NCI-H345 treated with DMSO at 0.1 percent for 48 hours (cell line): ENCODE measurements at regions not wholly inside any gene's neighbourhood (a gene's known extent, or its start where the extent isn't known, plus 50 kb on each side); places are given as distances from the start of the nearest gene placed in this dataset.

Experiments used
- DNase-seq: peaks from one replicate; lab custom pipeline; 2025; ENCODE audit not compliant: unreplicated experiment; lab: John Stamatoyannopoulos, UW

DNA sequence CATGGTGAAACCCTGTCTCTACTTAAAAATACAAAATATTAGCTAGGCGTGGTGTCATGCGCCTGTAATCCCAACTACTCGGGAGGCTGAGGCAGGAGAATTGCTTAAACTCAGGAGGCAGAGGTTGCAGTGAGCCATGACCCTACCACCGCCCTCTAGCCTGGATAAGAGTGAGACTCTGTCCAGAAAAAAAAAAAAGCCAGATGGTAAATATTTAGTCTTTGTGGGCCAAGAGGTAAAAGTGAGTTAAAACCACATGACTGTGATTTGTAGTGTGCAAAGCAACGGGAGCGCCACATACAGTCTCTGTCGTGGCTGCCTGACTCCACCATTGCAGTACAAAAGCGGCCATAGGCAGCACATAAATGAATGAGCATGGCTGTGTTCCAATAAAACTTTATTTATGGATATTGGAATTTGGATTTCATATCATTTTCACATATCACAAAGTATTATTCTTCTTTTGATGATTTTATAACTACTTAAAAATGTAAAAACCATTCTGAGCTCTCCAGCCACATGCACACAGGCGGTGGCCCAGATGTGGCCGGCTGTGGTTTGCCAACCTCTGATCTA is 51.8 kb upstream of the CASZ1 start:
- no peak for DNase-seq

DNA sequence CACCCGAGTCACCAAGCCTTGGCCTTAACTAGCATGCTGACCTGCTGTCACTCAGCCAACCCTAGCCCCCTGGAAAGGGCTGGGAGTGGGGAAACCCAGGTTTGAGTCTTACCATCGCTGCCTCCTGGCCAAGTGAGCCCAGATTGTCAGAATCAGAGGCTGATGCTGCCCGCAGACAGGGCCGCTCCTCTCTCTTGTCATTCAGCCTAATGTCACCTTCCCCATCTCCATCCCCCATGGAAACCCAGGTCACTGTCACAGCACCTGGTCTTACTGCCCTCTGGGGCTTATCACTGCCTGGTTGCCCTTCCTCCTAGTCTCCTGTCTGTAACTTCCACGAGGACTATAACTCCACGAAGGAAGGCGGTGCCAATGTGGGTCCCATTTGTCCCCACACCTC is 53.6 kb upstream of the CASZ1 start:
- DNase-seq = no peak

DNA sequence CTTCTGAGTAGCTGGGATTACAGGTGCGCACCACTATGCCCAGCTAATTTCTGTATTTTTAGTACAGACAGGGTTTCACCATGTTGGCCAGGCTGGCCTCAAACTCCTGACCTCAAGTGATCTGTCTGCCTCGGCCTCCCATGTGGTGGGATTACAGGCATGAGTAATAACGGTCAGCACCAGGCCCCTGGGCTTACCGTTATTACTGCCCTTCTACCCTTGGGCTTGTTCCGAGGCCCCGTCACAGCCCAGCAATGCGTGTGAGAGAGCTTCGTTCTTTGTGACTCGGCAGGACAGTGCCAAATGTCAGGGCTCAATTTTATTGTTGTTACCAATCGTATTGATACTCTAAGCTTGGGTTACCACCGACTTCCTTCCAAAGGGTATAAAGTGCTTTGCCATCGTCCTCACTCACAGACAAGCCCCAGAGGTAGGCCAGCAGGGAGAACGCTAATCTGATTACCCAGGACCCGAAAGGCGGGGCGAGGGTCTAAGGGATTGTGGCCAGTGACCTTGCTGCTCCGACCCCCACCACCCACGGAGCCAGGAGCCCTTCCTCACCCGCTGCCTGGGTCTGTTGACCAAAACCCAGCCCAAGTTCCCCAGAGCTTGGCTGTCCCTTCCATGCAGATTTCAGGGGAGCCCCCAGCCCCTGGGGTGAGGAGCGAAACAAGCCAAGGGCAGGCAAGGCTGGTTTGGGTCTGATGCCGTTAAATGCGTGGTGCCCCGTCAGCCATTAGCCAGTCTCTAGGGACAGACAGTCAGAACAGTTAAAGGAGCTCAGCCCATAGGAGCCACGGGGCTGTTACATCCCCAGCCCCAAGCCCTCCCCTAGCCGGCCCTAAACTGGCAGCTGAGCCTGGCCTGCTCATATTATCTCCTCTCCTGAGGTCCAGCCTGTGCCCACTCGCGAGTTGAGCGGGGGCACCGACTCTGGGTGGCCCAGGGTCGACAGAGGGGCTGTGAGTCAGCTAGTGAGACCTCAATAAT is 54.9 kb upstream of the CASZ1 start:
- no peak for DNase-seq

DNA sequence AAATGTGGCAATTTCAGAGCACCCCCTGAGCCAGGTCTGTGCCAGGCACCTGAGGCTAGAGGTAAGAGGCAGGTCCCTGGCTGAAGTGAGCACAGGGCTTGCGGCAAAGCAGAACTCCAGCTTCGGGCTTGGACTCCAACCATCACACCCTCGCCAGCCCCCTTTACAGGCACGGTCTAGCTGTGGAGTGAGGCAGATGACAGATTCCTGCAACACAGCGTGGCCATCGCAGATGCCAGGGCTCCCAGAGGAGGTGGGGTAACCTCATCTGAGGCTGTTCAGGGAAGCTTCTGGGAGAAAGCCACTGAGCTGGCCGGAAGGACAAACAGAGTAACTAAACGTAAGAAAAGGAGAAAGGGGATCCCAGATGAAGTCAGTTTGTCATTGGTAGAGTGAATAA is 55.6 kb upstream of the CASZ1 start:
- no peak for DNase-seq

DNA sequence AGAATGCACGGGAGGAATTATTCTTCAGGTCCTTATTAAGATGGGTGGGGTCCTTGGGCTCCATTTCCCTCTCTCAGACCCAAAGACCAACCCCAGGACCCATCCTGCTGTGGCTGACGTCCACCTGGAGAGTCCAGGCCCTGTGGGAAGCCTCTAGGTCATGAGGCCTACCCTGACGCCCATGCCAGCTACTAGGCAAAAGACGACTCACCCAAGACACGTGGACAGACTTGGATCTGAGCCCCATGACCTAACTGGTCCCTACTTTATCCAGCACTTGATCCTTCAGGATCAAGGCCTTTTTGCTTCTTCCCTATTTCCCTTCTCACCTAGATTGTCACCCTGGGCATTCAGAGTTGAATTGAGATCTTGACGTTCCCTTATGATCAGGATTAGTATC is 56.0 kb upstream of the CASZ1 start:
- no peak for DNase-seq

DNA sequence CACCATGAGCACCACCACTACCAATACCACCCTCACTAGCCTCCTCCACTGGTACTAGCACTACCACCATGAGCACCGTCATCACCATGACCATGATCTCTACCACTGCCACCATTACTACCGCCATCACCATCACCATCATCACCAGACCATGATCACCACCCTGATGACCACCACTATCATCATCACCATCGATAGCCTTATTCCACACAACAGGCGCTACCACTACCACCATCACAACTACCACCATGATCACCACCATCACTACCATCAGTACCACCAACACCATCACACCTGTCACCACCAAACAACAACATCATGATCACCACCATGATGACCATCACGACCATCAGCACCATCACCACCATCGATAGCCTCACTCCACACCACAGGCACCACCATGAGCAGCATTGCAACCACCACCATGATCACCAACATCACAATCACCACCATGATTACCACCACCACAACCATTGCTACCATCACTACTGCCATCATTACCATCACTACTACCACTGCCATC is 56.6 kb upstream of the CASZ1 start:
- DNase-seq = no peak

DNA sequence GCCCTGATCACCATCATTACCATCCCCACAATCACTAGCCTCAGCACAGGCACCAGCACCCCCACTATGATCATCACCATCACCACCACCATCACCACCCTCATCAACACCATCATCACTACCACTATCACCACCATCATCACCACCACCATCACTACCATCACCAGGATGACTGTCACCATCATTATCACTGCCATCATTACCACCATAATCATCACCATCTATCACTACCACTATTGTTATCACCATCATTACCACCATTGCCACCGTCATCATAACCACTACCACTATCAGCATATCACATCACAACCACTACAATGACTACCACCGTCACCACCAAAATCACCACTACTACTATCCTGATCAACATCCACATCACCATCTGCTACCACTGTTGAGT is 57.3 kb upstream of the CASZ1 start:
- no peak for DNase-seq

DNA sequence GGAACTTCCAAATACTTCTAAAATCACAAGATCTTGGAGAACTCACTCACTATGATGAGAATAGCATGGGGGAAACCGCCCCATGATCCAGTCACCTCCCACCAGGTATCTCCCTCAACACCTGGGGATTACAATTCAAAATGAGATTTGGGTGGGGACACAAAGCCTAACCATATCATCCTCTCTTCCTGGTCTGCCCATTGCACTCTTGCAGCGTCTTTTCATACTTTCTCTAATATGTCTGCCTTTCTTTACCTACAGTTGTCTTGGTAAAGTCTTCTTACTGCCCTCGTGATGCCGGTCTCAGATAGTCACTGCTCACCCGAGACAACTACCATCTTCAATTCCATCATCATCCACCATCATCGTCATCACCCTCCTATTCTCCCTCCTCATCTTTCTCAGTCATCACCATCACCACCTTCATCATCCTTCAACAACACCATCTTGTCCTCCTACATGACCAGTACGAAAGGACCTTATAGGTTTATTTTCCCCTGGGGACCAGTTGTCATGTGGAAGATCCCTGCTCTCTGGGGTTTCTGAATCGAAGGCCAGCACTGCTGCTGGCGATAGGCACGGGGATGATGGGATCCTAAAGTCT is 58.5 kb upstream of the CASZ1 start:
- no peak for DNase-seq

DNA sequence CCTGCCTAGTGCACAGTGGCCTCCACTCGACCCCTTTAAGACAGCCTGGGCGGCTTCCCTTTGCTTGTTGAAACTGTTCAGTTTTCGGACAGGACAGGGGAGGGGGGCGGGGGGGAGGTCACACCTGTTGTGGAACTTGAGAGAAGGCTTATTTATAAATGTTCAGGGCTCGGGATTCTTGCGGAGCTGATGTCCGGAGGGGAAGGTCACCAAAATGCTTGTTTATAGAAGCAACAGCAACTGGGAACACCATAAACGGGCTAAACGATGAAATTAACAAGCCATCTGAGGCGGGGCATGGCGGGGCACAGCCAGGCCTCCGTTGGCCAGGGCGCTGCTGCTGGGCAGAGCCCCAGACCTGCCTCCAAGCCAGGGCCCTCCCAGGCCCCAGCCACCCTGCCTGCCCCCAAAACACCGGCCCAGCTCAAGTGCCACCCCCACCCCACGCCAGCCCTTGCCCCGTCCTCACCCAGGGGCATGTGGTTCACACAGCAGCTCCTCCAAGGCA is 59.8 kb upstream of the CASZ1 start:
- DNase-seq = no peak

DNA sequence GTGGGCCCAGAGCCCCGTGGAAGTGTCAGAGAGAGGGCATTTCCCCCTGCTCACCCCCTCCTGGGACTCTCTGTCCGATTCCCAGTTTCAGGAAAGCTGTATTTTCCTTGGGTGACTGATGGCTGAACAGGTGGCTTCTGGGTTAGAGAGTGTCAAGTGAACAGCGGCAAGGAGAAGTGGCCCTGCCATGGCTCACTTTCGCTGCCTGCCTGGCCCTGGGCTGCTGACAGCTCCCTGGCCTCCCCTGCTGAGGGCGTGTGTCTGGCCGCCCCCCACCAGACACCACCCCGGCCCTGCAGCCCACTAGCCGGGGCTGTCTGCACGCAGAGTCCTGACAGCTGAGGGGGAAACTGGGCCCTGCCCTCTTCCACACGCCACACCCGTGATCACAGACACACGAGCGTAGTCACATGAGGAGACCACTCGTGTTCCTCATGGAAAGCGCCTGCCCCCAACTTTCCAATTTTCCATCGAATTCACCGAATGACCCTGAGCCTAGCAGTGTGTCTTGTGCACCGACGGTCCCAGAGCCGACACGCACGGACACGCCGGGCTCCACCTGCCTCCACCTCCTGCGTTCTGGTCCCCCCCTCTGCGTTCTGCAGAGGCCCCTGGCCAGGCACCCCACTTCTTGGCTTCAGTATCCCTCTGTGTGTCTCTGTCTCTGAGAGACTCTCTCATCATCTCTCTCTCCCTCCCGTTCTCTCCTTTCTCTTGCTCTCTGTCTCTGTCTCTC is 60.6 kb upstream of the CASZ1 start:
- no peak for DNase-seq

DNA sequence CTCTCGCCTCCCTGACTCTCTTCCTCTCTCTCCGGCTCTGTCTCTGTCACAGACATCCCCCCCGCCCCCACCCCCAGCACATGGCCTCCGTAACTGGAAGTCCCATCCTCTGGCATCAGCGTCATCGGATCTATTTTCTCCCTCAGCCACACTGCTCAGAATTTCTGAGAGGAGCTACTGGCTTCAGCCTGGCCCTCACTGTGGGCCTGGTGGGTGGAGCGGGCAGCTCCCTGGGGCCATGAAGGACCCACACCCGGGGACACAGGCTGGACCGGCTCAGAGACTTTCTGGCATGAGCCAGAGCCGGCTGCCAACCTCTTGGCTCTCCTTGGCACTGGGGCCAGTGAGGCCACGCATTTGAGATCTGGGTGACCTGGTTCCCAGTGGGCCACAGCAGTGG is 61.2 kb upstream of the CASZ1 start:
- DNase-seq = no peak

DNA sequence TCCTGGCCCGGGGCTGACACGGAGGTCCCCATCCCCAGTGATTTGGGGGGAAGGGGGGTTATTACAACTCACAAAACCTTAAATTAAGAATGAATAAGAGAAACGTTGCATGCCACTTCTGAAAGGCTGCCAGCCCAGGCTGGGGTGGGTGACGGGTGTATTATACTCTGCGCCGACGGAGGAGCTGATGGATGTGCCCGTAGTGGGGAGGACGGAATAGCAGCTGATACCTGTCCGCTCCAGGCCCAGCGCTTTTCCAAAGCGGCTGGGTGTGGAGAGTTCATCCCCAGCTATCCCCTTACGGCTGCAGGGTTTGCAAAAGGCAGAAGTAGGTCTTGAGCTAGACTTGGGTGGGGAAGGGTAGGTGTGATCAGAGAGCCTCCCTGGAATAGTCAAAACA is 63.8 kb upstream of the CASZ1 start:
- DNase-seq = no peak

DNA sequence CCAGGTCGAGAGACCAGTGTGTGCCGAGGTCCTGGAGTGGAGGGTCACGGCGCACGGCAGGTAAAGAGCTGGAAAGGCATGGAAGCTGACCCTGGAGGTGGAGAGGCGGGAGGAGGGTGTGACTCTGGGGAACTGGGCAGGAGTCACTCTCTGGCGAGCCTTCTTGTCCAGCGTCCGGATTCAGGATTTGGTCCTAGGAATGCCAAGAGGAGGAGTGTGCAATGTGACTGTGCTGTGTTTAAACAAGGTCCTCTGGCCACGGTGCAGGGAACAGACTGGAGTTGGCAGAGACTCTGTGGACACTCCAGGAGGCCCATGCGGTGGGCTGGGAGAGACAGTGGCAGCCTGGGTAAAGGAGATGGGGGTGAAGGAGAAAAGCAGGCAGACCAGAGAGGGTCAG is 64.2 kb upstream of the CASZ1 start:
- DNase-seq = no peak

DNA sequence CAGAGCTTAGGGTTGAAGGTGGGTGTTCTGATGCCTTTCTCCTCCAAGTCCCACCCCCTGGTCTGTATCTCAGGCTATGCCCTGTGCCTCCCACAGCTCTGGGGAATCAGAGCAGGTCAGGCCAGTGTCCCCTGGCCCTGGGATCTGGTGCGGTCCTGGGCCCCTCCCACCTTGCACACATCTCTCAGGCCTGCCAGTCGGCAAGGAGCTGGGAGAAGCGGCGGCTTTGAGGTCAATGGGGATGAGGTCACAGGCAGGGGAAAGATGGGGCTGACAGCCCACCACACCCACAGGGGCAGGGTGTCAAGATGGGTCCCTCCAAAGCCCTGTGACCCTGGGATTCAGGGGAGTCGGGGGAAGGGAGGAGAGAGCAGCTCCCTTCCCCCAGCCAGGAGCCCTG is 65.4 kb upstream of the CASZ1 start:
- DNase-seq = no peak

DNA sequence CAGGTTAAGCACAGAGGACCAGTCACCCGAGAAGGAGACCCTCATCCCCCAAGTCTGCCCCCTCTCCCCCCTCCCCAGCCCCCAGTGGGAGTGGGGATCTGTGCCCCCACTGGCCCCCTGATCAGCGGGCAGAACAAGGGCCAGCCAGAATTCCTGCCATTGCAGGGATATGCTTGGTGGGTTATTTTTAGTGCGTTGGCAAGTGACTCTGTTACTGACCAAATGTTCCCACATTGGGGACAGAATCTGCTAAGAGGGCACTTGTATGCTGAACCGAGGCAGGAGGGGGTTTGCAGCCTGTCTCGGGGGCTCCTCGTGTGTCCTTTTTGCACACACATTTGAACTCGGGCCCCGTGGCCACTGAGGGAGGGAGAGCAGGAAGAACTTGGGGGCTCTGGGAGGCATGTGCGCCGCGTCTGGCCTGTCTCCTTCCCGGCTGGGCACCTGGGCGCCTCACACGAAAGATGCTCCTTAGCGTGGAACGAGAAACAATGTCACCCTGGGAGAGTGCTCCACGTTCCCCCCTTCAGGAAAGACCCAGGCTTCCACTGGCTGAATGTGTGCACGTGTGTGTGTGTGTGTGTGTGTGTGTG is 66.4 kb upstream of the CASZ1 start:
- no peak for DNase-seq

DNA sequence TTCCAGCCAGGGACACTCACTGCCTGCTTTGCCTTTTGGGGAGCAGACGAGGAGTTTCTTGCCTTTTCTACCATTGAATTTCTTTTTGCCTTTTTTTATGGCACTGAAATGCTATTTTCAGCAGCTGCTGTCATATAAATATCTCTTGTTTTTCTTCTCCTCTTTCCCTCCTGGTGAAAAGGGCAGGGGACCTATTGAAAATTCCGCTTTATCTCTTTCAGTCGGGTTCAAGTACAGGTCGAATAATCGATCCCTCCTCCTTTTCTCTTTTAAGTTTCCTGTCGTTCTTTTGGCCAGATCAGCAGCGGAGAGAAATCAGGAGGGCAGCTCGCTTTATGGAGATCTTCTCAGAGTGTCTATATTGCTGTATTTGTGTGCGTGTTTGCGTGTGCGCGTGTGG is 67.4 kb upstream of the CASZ1 start:
- DNase-seq = no peak

DNA sequence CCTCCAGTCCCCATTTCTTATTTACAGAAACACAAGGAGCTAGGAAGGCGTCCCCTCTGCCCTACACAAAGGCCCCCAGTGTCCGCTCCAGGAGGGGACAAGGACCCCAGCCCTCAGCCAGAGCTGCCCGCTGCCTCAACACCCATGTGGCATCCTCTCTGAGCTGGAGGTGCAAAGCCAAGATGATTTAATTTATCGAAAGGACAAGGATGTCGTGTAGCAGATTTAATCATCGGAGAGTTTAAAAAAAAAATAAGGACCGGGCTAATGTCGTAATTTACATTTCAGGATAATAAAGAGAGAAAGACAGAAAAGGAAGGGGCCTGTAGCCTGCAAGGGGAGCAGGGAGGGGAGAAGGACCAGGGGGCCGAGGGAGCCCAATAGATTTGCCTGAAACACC is 68.3 kb upstream of the CASZ1 start:
- no peak for DNase-seq

DNA sequence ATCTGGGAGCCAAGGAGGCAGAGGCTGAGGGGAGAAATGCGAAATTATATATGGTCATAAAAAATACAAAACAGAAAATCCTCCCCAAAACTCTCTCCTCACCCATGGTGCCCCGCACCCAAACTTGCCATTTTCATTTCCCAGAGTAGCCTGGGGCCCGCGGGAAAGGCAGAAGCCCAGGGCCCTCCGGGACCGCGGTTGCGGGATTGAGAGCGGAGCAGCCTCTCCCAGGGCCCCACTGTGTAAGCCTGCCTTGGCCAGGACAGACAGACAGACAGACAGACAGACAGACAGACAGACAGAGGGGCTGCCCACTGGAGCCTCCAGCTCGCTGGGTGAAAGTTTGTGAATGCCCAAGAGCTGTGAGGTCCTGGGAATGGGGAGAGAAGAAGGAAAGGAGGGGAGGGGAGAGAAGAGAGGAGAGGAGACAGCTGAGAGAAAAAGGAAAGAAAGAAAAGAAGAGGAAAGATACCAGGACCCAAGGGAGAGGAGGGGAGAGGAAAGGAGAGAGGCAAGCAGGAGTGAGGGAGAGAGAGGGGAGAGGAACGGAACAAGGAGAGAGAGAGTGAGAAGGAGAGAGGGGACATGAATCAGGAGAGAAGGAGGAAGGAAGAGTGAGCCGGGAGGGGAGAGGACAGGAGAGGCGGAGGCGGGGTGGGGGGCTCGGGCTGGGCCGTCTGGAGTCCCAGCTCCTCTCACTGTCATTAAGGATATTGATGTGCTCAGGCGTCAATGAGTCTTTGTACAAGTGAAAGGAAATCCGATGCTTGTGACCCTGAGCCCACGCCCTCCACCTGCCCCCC is 69.3 kb upstream of the CASZ1 start:
- DNase-seq = no peak

DNA sequence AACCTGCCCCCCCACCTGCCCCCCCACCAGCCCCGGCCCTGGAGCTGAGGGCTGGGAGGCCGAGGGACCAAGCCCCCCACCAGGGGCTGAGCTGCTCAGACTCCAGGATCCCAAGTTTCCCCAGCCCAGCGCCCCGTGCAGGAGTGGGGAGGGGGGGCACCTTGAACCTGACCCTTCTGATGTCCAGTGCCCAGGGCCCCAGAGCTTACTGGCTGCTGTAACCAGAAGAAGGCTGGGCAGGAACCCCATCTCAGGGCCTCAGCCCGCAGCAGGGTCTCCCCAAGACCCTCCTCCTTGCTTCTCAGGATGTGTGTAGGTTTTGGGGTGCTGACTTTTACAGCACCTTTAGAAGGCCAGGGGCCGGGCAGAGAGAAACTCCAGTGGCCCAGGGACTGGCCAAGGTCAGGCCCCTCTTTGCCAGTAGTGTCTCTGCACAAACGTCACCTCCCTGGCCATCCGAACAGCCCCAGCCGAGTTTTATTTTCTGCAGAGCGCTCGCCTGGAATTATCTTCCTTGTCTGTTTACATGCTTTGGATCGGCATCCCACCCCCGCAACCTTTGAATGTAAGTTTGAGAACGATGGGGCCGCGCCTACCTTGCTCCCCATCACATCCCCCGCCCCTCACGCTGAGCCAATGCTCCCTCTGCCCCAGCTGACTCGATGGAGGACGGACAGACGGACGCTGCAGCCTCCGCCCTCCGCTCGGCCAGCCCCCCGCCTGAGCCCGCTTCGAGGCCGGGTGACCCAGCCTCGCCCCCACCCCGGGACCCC is 70.1 kb upstream of the CASZ1 start:
- DNase-seq = peak; percentile 15
